Sciatic nerve (tissue), 2 donors: ENCODE measurements at regions not wholly inside any gene's neighbourhood (a gene's known extent, or its start where the extent isn't known, plus 50 kb on each side); places are given as distances from the start of the nearest gene placed in this dataset.

Experiments used
- ATAC-seq: fragments of 200-7000 bp; cut with Tn5 transposase; one replicate; pipeline ENCODE4 v1.9.1; 2020; ENCODE audit warnings: mild to moderate bottlenecking, moderate library complexity
- DNase-seq: peaks from one replicate; pipeline ENCODE4 v3.0.0-alpha.2; 2020; ENCODE audit warnings: low spot score
- intact Hi-C: fragments of 100-400 bp; cut with DNase I; formaldehyde crosslinking; loops from one replicate; pipeline ENCODE4 v1.14.2; 2022
- donor health status: DM: no; HTN: no; CAD: no.
- donor health status: DM: no; HTN: no; CAD: no.

GRCh38 chr13:80239571-80240255 lies 101.2 kb downstream of the SPRY2 start:
- intact Hi-C loops: no loop called here
- DNase-seq (no peak), ATAC-seq (no peak)

DNA sequence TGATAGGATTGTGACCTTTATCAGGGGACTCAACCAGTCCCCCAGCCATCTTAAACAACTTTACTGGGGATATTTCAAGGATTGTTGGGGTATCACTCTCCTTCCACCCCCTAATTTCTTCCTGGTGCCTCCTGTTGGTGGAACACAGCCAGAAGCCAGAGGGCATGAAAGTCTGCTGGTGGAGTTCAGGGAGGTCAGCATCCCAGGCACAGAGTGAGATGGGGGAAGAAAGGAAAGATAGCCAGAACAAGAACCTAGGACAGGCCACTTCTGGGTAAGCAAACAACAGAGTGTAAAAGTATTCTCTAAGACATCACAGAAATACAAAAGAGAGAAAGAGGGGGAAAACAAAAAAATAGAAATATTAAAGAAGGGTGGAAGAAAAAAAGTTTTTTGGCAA lies 101.8 kb downstream of the SPRY2 start:
- ATAC-seq (no peak), DNase-seq (no peak)
- intact Hi-C loops: no loop called here

DNA sequence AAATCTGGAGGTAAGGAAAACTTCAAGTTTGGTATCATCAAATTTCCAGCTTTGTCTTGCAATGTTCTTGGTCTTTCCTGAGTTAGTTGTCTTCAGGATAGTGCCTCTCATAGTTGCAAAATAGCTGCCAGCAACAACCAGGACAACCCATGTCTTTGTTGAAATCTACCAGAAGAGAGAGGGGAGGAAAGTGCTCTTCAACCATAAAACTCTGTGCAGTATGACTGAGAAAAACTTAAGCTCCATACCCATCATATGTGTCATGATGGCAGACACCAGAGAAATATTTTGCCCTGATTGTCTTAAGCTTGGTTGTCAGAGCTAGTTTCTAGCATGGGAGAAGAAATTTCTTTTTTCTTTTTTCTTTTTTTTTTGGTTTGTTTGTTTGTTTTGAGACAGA lies 103.3 kb downstream of the SPRY2 start:
- intact Hi-C loops: no loop called here

DNA sequence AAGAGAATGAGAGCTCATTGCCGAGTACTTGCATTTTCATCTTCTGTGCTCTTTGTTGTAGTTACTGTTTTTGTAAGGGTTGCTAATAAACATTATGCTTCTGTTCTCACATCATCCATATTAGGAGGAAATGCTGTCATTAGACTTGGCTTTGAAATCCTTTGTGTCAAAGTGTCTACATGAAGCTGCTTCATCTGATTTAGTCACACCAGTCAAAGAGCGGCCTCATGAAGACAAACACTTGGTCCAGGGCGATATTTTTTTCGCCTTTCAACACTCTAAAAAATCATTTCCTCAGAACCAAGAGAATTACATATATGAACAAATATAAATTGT lies 105.0 kb downstream of the SPRY2 start:
- ATAC-seq (peak; percentile 15), DNase-seq (no peak)
- intact Hi-C loops: no loop called here

More for the DNA sequence above, 103.3 kb downstream of the SPRY2 start:
- ATAC-seq: no peak
- DNase-seq: no peak

- intact Hi-C loops: no loop called here
- no peak for DNase-seq
- no peak for ATAC-seq
Measured at GRCh38 chr13:80235166-80235966, 105.6 kb downstream of the SPRY2 start.

DNA sequence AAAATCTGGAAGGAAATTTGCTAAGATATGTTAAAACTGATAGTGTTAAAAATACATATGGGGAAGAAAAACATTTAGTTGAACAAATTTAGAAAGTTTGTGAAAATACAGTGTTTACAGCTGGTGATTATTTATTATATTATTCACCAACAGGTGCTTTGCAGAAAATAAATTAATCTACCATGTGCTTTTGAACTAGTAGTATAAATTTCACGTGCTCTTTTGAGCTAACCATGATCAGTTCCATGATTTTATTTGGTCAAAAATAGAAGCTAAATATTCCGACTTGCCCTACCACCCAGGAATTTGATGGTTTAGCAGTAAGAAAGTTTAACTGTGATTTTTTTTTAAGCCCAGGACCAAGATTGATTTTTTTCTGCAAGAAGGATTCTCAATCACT lies 113.3 kb downstream of the SPRY2 start:
- DNase-seq: no peak
- ATAC-seq: no peak
- intact Hi-C loops: no loop called here

DNA sequence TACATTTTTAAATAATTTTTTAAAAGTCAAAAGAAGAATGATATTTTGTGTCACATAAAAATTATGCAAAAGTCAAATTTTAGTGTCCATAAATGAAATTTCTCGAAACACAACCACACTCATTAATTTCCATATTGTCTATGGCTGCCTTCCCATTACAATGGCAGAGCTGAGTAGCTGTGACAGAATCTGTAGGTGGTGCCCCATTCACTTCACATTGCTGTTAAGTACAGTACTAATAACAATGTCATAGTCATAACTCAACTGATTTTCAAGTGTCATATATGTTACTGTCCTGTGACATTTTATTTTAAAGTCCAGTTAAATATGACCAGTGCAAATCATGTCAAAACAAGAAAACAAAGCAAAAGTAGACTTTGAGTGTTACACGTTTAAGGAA lies 114.3 kb downstream of the SPRY2 start:
- intact Hi-C loops: no loop called here
- no peak for ATAC-seq
- no peak for DNase-seq

DNA sequence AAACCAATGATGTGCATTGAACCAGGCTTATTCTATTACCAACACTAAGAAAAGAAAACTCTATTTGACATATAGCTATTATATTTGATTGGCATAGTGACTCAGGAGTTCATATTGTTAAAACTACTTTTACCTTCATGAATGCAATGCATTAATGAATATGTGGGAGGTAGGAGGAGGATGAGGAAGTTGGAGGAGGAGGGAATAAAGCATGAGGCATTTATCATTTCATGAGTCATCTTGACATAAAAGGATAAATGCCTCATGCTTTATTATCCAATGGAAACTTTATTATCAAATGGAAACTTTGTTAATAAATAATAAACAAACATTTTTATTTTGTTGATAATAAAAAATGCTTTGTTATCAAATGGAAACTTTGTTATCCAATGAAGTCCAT lies 116.5 kb downstream of the SPRY2 start:
- ATAC-seq: no peak
- intact Hi-C loops: no loop called here
- no peak for DNase-seq

DNA sequence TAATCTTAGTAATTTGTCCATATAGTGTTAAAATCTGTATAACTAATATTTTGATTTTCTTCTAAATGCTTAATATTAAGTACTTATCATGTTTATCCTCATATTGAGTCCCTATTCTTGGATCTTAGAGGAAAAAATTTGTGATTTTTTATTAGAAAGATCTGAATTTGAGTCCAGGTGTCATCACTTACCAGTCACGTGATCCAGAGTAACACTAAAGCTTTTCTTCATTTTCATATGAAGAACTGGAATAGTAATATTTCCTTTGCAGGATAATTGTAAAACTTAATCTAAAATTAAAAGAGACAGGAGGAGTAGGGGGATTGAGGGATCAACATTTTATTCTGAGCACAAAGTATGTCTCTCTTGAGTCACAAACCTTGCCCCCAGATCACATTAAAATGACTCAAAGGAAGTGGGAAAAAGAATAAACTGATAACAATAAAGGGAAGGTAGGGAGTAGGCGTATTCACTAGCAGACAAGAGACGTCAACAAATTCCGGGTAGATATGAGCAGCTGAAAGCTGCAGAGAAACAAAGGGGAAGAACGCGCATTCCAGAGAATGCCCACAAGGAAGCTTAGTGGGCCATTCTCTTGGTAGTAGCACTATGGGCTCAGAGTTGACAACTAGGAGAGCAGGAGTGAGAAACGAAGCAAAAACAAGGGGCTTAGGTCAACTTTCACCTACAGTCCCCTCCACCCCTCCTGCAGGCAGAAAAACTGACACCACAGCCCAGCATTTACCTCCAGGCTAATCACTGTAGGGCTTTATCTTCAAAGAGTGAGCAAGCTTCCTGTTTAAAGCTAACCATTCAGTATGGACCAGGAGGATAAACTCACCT lies 123.1 kb downstream of the SPRY2 start:
- ATAC-seq: no peak
- intact Hi-C loops: no loop called here
- no peak for DNase-seq

DNA sequence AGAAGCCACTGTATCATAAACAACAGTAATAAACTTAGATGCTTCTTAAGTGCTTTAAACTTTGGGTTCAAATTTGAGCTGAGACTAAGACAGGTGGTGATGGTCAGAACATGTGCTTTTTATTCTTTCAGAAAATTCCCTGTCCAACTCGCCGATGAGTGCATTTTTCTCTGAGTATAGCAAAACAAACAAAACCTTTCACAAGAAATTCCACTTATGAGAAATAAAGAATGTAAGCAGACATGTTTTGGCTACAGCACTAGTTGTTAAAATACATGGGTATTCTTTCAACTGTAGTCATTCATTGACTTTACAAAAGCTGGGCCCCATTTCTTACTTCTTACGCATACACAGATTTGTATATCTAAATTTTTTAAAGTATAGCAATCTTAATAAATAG lies 125.6 kb downstream of the SPRY2 start:
- intact Hi-C loops: no loop called here
- DNase-seq (no peak), ATAC-seq (no peak)

DNA sequence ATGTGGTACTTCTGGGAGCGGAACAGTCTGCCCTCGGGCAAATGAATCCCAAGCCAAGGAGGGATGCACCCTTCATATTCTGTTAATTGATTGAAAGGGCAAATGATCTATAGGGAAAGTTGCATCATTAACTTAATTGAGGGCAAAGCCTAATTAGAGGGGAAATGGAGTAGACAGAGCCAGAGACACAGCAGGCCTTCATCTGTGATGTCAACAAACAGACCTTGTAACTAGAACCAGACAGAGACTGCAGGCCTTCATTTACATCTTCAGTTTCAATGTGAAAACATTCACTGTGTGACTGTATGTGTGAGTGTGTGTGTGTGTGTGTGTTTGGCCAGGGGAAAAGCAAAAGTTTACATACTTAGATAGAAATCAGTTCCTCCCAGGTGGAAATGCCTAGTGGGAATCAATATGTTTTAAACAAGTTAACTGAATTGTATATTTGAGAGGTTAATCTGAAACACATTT lies 126.4 kb downstream of the SPRY2 start:
- DNase-seq (no peak), ATAC-seq (no peak)
- intact Hi-C loops: no loop called here

- no peak for DNase-seq
- intact Hi-C loops: no loop called here
- ATAC-seq: no peak
Measured at GRCh38 chr13:80214050-80214449, 126.9 kb downstream of the SPRY2 start.

- intact Hi-C loops: no loop called here
- DNase-seq (no peak), ATAC-seq (no peak)
Measured at GRCh38 chr13:80213201-80213600, 127.7 kb downstream of the SPRY2 start.

DNA sequence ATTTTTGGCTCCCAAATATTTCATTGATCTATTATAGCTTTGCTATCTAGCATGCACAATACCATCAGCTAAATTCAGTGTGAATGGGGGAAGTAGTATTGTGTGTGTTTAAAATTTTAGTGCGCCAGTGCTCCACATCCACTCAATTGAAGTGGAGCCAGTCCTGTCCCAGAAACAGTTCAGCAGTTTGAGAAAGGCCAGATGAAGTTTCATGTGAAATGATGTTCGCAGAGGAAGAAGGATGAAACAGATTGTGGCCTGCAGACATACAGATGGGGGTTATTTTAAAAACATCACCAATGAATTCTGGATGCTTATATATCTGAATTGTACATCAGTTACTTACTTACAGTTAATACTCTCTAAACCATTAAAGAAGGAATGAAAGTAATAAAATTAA lies 129.4 kb downstream of the SPRY2 start:
- intact Hi-C loops: no loop called here
- DNase-seq (no peak), ATAC-seq (no peak)

GRCh38 chr13:80204642-80205041 lies 136.3 kb downstream of the SPRY2 start:
- intact Hi-C loops: loop anchor here (5.0 kb wide), 1 partner anchor 138 kb away; the partner anchor contains the start of gene SPRY2
- ATAC-seq (no peak), DNase-seq (no peak)

GRCh38 chr13:80203496-80203895 lies 137.4 kb downstream of the SPRY2 start:
- DNase-seq: no peak
- intact Hi-C loops: no loop called here

DNA sequence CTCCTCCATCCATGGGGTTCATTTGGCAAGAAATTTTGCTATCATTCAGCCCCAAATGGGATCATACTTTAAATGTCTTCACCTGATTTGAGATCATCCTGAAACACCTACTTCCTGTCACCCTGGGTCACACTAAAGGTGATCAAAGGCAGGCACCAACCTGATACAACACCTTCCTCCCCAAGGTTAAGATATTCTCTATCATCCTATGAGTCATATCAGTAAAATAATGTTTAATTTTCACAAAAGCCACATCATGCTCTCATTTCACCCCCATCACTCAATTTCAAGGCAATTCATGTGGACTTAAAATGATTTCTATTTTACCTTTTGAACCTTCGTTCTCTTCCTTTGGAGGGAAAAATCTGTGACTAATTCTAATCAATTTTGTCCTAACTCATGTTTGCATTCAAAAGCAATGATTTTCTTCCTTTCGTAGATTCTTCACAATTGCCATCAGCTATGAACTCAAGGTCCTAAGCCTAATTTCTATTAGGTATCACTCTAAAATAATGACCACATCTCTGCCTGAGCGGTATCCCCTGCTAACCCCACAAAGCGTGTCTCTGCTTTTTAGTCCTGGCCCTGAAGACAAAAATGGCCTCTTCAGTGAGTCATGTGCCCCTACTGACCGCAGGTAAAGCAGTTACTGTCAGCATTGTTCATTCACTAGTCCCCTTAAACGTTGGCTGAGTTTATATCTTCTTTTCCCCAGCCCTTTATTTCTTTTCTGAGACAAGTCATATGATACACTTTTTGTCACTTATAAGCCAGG lies 139.0 kb downstream of the SPRY2 start:
- DNase-seq (no peak), ATAC-seq (no peak)
- intact Hi-C loops: no loop called here

More at GRCh38 chr13:80203496-80203895, 137.4 kb downstream of the SPRY2 start:
- ATAC-seq: no peak

DNA sequence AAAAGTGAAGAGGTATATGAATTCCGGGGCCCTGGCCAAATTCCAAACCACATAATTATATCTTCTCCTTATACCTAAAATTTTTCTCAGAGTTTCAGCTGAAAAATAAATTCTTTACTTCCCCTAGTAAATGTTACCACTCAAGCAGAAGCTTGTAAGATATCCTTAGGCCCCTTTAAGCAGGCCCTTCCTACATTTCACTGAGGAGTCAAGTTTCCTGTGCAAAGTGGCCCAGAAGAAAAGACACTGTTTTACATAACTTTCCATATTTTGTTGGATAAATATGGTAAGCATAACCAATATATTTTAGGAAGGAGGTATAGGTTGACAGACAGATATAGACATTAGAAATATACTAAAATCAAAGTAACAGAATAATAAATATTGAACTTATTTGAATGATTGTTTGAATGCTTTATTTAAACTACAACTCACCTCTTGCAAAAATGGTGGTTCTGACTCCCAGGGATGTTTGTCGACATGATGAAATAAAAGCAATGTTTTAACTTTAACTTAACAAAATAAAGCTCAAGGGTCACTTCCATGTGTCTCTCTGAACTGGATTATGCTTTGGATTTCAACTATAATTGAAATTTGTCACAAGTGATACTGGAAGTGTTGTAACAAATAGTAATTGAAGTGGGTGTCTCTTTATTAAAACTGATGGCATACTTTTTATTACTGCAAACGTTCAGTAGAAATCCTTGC lies 141.2 kb downstream of the SPRY2 start:
- DNase-seq (no peak), ATAC-seq (no peak)
- intact Hi-C loops: no loop called here
